ENCODE measurements at regions not wholly inside any gene's neighbourhood (a gene's known extent, or its start where the extent isn't known, plus 50 kb on each side); places are given as distances from the start of the nearest gene placed in this dataset.

DNA sequence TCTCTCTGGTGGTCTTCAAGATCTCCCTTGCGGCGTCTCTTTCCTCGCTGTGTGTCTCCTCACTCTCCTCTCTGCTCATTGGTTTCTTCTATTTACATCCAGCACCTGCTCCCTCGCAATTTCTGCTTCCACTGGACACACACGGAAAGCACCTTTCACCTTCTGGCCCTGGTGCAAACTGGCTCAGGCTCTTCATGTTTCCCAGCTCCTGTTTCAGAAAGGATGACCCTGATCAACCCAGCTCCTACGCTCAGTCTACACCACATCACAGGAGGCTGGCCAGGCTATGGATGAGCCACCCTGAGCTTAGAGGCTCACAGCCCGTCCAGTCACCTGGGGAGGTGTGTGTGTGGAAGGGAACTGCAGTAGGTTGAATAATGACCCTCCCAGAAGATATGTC, 72.7 kb downstream of the MCFD2 start:
- no peak for ATAC-seq
- Mint-ChIP-seq H3K27me3 (ENCODE audit: low read depth) (peaks cover 9% of the 10 kb centered on the region), H3K9me3 (ENCODE audit: insufficient read depth) (no peaks in the 10 kb centered on the region), H3K4me1 (ENCODE audit: low read depth) (peaks cover 3% of the 10 kb centered on the region), H3K27ac (no peak overlapping the region), H3K4me3 (no peak overlapping the region), H3K36me3 (ENCODE audit: low read depth) (no peaks in the 10 kb centered on the region)
- ChIA-PET POLR2A (no interaction called here), CTCF (no interaction called here)
- DNase-seq, result no peak

DNA sequence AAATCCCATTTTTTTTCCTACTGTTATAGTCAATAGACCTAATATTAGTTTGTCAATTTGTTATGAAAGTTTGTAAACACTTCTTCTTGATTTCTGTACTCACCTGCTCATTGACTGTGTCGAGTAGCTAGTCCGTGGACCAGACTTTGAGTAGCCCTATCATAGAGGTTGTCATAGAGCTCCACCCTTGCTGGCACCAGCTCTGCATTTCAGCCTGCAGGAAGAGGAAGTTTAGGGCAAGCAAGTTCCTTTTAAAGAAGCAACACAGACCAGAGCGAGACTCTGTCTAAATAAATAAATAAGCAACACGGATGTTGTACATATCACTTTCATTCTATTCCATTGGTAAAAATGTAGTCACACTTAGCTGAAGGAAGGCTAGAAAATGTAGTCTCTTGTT, 74.0 kb downstream of the MCFD2 start:
- Mint-ChIP-seq H3K4me3 (no peak overlapping the region), H3K27ac (no peak overlapping the region), H3K36me3 (ENCODE audit: low read depth) (no peaks in the 10 kb centered on the region), H3K27me3 (ENCODE audit: low read depth) (peaks cover 9% of the 10 kb centered on the region), H3K4me1 (ENCODE audit: low read depth) (peaks cover 4% of the 10 kb centered on the region), H3K9me3 (ENCODE audit: insufficient read depth) (no peaks in the 10 kb centered on the region)
- DNase-seq (no peak), ATAC-seq (no peak)
- POLR2A ChIA-PET, result no interaction called here
- CTCF ChIA-PET, result no interaction called here

DNA sequence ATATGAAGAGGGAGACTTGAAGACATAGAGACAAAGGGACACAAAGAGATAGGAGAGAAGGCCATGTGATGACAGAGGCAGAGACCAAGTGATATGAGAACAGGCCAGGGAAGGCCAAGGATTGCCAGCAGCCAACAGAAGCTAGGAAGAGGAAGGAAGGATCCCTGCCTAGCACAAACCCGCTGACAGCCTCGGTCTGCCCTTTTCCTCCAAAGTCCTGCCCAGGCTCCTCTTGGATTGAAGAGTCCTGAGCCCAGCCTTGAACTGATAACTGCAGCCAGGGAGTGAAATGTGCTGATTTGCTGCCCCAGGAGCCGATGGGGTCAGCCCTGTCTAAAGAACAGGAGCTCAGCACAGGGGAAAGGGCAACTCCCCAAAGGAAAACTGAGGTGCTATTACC, 76.6 kb downstream of the MCFD2 start:
- ATAC-seq (no peak), DNase-seq (no peak)
- Mint-ChIP-seq H3K27ac (no peak overlapping the region), H3K9me3 (ENCODE audit: insufficient read depth) (no peaks in the 10 kb centered on the region), H3K4me1 (ENCODE audit: low read depth) (peaks cover 11% of the 10 kb centered on the region), H3K36me3 (ENCODE audit: low read depth) (no peaks in the 10 kb centered on the region), H3K27me3 (ENCODE audit: low read depth) (peaks cover 6% of the 10 kb centered on the region), H3K4me3 (no peak overlapping the region)
- ChIA-PET POLR2A (no interaction called here), CTCF (no interaction called here)

DNA sequence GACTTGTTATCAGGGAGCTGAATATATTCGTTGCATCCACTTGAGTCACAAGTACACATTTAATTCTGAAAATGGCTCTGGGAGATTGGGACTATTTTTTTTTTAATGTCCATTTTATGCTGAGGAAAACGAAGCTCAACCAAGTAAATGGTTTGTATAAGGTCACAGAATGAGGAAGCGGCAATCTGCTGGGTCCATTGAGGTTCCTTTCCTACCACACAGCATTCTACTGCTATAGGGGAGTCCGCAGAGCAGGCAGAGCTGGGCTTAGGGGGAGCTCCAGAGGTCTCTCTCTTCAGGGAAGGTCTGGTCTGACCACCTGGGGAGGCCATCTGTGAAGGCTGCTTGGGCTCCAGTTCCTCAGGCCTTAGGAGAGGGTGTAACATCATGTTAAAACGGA, 77.9 kb downstream of the MCFD2 start:
- CTCF ChIA-PET, result no interaction called here
- H3K36me3 Mint-ChIP-seq (ENCODE audit: low read depth), result no peaks in the 10 kb centered on the region
- H3K27me3 Mint-ChIP-seq (ENCODE audit: low read depth), result peaks cover 9% of the 10 kb centered on the region
- H3K9me3 Mint-ChIP-seq (ENCODE audit: insufficient read depth), result no peaks in the 10 kb centered on the region
- no peak overlapping the region for H3K27ac Mint-ChIP-seq
- POLR2A ChIA-PET, result no interaction called here
- ATAC-seq, result no peak
- H3K4me1 Mint-ChIP-seq (ENCODE audit: low read depth), result peaks cover 11% of the 10 kb centered on the region
- H3K4me3 Mint-ChIP-seq, result no peak overlapping the region
- no peak for DNase-seq

DNA sequence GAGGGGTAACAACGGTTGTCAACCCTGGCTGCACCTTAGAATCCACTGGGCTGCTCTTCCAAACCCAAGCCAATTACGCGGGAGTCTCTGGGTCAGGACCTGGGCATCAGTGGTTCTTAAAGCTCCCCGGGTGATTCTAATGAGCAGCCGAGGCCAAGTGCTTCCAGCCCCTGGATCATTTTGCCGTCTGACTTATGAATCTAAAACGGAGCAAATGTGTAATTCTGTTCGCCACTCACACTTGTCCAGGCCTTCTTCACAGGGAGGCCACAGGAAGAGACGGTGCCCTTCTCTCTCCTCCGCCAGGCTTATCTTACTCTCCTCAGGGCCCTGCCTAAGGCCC, 78.5 kb downstream of the MCFD2 start:
- Mint-ChIP-seq H3K36me3 (ENCODE audit: low read depth) (no peaks in the 10 kb centered on the region), H3K9me3 (ENCODE audit: insufficient read depth) (no peaks in the 10 kb centered on the region), H3K4me1 (ENCODE audit: low read depth) (peaks cover 11% of the 10 kb centered on the region), H3K27me3 (ENCODE audit: low read depth) (peaks cover 9% of the 10 kb centered on the region), H3K4me3 (no peak overlapping the region), H3K27ac (no peak overlapping the region)
- ATAC-seq (no peak), DNase-seq (no peak)
- ChIA-PET POLR2A (no interaction called here), CTCF (no interaction called here)

DNA sequence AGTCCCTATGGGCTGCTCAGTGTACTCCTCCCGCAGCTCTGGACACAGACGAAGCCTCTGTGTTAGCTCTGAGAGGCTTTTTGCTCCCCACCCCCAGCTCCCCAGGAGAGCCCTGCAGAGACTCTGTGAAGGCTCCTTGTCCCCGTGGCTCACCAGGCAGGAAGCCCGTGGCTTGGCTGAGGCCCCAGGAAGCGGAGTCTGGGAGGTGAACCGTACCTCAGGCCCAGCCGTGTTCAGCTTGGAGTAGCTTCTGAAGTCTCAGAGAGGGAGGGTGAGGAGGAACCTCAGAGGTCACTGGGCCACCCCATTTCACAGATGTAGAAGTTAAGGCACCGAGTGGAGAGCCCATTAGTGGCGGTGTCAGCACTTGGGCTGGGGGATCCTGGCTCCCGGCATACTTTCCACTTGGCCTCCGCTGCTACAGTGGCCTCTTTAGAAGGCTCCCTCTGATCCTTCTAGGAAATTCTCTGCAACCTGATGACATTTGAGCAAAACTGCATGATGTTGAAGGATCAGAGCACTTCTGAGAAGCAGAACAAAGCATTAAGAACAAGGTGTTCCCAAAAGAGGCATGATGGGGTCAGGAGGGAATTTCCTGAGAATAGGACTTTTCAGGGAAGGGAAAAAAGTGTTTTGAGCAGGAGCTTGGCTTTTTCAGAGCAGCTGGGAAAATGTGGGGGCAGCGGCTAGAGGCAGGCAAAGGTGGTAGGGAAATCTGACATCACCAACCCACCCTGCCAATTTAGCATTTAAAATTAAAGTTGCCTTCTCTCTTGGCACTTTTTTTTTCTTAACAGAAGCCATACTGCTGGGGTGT, 79.1 kb downstream of the MCFD2 start:
- ATAC-seq (no peak), DNase-seq (no peak)
- Mint-ChIP-seq H3K36me3 (ENCODE audit: low read depth) (no peaks in the 10 kb centered on the region), H3K4me1 (ENCODE audit: low read depth) (peaks cover 8% of the 10 kb centered on the region), H3K4me3 (no peak overlapping the region), H3K27ac (no peak overlapping the region), H3K9me3 (ENCODE audit: insufficient read depth) (no peaks in the 10 kb centered on the region), H3K27me3 (ENCODE audit: low read depth) (peaks cover 10% of the 10 kb centered on the region)
- POLR2A ChIA-PET, result no interaction called here
- CTCF ChIA-PET, result no interaction called here

DNA sequence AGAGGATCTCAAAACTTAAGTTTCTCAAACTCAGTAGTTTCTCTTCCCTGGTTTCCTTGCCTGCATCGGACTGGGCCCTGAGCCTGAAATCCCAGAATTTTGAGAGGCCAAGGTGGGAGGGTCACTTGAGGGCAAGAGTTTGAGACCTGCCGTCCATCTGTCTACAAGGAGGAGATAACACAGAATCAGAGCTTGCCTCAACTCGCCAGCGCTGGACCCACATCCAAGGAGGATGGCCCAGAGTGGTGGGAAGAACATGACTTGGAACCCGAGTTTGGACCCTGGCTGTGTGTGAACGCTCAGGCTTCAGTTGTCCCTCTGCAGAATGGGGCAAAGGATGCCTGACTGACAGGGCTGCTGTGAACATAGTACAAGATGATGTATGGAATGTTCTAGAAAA, 80.1 kb downstream of the MCFD2 start:
- H3K27ac Mint-ChIP-seq, result no peak overlapping the region
- POLR2A ChIA-PET, result no interaction called here
- H3K36me3 Mint-ChIP-seq (ENCODE audit: low read depth), result no peaks in the 10 kb centered on the region
- CTCF ChIA-PET, result no interaction called here
- H3K4me3 Mint-ChIP-seq, result no peak overlapping the region
- DNase-seq (no peak), ATAC-seq (no peak)
- H3K4me1 Mint-ChIP-seq (ENCODE audit: low read depth), result peaks cover 7% of the 10 kb centered on the region
- peaks cover 13% of the 10 kb centered on the region for H3K27me3 Mint-ChIP-seq (ENCODE audit: low read depth)
- H3K9me3 Mint-ChIP-seq (ENCODE audit: insufficient read depth), result no peaks in the 10 kb centered on the region

DNA sequence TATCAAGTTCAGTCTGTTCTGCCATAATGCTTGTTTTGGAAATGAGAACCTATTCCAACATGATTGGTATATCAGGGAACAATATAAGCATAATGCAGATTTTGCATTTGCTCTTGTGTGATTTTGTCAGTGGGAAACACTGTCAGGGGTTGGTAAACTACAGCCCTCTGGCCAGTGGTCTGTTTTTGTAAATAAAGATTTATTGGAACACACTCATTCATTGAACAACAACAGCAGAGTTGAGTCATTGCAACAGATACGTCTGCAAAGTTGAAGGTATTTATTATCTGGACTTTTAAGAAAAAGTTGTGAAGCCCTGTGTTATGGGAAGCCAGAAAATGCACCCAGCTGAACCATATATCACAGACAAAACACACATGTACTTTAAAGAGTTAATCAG, 83.1 kb downstream of the MCFD2 start:
- ChIA-PET POLR2A (no interaction called here), CTCF (no interaction called here)
- Mint-ChIP-seq H3K9me3 (ENCODE audit: insufficient read depth) (no peaks in the 10 kb centered on the region), H3K4me1 (ENCODE audit: low read depth) (peaks cover 7% of the 10 kb centered on the region), H3K36me3 (ENCODE audit: low read depth) (no peaks in the 10 kb centered on the region), H3K27me3 (ENCODE audit: low read depth) (peaks cover 18% of the 10 kb centered on the region), H3K27ac (no peak overlapping the region), H3K4me3 (no peak overlapping the region)
- DNase-seq, result no peak
- no peak for ATAC-seq

DNA sequence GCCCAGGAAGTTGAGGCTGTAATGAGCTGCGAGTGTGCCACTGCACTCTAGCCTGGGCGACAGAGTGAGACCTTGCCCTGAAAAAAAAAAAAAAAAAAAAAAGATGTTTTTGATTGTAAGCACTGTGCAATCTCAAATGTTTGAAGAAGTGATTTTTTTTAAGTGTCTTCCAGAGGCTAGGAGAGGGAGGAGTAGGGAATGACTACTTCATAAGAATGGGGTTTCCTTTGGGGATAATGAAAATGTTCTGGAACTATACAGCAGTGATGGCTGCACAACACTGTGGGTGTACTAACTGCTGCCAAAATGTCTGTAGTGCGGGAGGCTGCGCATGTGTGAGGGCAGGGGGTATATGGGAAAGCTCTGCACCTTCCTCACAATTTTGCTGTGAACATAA, 83.7 kb downstream of the MCFD2 start:
- CTCF ChIA-PET, result no interaction called here
- H3K9me3 Mint-ChIP-seq (ENCODE audit: insufficient read depth), result no peaks in the 10 kb centered on the region
- H3K4me3 Mint-ChIP-seq, result no peak overlapping the region
- H3K27me3 Mint-ChIP-seq (ENCODE audit: low read depth), result peaks cover 18% of the 10 kb centered on the region
- H3K4me1 Mint-ChIP-seq (ENCODE audit: low read depth), result peaks cover 7% of the 10 kb centered on the region
- DNase-seq (no peak), ATAC-seq (no peak)
- H3K27ac Mint-ChIP-seq, result no peak overlapping the region
- POLR2A ChIA-PET, result no interaction called here
- H3K36me3 Mint-ChIP-seq (ENCODE audit: low read depth), result no peaks in the 10 kb centered on the region

DNA sequence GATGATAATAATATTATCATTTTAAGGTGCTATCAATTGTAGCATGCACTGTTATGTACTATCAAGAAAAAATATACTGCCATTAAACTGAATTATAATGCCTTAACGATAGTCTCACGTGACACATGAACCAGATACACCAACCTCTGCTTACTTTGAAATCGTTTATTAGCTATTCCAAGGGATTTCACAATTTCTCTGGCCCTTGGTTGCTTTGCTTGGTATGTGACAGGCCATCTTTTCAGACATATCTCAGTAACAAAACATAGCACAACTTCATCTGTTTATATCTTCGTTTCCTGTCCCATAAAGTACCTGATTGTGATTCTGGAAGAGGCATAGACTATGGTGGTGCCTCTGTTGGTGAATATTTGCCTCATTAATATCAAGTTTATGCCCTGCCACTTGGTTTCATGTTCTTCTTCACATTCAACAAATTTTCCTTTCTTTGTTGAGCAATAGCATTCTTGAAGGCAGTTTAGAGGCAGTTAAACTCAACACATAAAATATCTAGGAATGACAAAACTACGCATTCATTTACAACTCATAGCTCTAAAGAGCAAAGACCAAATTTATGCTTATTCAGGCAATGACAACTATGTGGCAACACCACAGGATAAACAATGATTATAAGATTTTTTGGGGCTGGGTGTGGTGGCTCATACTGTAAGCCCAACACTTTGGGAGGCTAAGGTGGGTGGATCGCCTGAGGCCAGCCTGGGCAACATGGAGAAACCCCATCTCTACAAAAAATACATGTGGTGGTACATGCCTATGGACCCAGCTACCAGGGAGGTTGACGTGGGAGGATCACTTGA, 84.3 kb downstream of the MCFD2 start:
- no peak for ATAC-seq
- DNase-seq, result no peak
- Mint-ChIP-seq H3K4me3 (no peak overlapping the region), H3K27ac (no peak overlapping the region), H3K36me3 (ENCODE audit: low read depth) (no peaks in the 10 kb centered on the region), H3K9me3 (ENCODE audit: insufficient read depth) (no peaks in the 10 kb centered on the region), H3K4me1 (ENCODE audit: low read depth) (peaks cover 3% of the 10 kb centered on the region), H3K27me3 (ENCODE audit: low read depth) (peaks cover 18% of the 10 kb centered on the region)
- ChIA-PET CTCF (no interaction called here), POLR2A (no interaction called here)

DNA sequence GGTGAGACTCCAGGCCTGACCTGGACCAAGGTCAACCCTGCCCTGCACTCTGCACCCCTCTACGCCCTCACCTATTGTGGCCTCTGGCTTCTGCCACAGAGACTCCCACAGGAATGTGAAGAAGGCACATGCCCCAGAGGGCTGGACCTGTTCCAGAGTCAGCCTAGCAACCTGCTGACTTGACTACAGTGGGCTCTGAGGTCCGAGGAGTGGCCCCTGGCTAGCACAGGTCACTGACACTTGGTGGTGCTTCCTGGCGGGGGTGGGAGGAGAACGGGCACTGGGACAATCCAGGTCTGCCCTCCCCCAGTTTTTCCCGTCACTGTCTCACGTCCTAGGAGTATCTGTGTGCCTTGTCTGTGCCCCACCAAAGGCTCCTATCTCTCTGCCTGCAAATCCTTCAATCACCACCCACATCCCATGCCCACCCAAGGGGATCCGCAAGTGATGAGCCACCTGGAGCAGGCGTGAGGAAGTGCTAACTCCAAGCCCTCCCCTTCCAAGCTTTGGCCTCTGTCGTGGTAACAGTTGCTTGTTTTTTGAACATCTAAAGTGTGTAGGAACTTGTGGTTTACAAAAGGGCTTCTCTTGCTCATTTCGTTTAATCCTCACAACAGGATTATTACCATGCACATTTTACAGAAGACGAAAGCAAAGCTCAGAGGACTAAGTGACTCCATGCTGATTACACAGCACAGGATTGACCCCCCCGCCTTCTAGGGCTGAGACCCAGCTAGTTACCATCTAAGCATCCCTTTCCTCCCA, 86.2 kb downstream of the MCFD2 start:
- ChIA-PET POLR2A (no interaction called here), CTCF (no interaction called here)
- ATAC-seq, result no peak
- Mint-ChIP-seq H3K27ac (no peak overlapping the region), H3K36me3 (ENCODE audit: low read depth) (no peaks in the 10 kb centered on the region), H3K27me3 (ENCODE audit: low read depth) (peaks cover 16% of the 10 kb centered on the region), H3K9me3 (ENCODE audit: insufficient read depth) (no peaks in the 10 kb centered on the region), H3K4me3 (no peak overlapping the region), H3K4me1 (ENCODE audit: low read depth) (no peaks in the 10 kb centered on the region)
- DNase-seq, result no peak

DNA sequence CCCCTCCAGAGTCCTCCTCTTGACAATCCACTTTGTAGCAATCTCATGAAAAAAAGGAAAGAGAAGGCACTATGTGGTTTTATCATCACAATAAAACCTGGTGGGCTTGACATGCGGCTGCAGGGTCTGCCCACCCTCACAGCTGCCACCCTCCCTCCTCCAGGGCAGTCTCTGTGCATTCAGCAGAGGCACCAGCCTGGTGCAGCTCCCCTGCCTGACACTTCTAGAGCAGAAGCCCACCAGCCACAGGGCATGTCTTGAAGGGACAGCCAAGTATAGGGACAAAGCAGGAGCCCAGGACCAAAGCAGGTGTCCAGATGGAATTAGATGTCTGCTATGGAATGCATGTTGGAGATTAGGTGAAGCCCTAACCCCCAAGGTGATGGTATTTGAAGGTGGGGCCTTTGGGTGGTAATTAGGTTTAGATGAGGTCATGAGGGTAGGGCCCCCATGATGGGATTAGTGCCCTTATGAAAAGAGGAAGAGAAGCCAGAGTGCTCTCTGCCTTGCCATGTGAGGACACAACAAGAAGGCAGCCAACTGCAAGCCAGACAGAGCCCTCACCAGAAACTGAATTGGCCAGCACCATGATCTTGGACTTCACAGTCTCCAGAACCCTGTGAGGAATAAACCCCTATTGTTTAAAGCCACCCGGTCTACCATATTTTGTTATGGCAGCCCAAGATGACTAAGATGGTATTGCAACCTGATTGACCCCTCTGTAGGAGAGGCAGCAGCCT, 86.9 kb downstream of the MCFD2 start:
- Mint-ChIP-seq H3K4me1 (ENCODE audit: low read depth) (no peaks in the 10 kb centered on the region), H3K27ac (no peak overlapping the region), H3K4me3 (no peak overlapping the region), H3K27me3 (ENCODE audit: low read depth) (peaks cover 16% of the 10 kb centered on the region), H3K9me3 (ENCODE audit: insufficient read depth) (no peaks in the 10 kb centered on the region), H3K36me3 (ENCODE audit: low read depth) (no peaks in the 10 kb centered on the region)
- no peak for ATAC-seq
- CTCF ChIA-PET, result no interaction called here
- no peak for DNase-seq
- POLR2A ChIA-PET, result no interaction called here

Data from activated CD8-positive, alpha-beta T cell treated with anti-CD3 and anti-CD28 coated beads, Interleukin-2, amount 10 ng/mL, durations not matched to agents 7 days and 5 days (primary cell).